HepG2 (cell line): ENCODE measurements at regions not wholly inside any gene's neighbourhood (a gene's known extent, or its start where the extent isn't known, plus 50 kb on each side); places are given as distances from the start of the nearest gene placed in this dataset.

Source experiments
- TF ChIP-seq, protein P1 (sequence below): sonication (generic); formaldehyde crosslinking; IDR thresholded peaks from 2 replicates; pipeline ENCODE4 v1.4.0; 2020; ENCODE audit warnings: missing genetic modification reagents
- TF ChIP-seq, protein P2 (sequence below): IDR thresholded peaks from 2 replicates; pipeline ENCODE4 v1.6.1; 2012; ENCODE audit warnings: inconsistent platforms
- TF ChIP-seq, protein P3 (sequence below): sonication (generic); formaldehyde crosslinking; IDR thresholded peaks from 2 replicates; pipeline ENCODE4 v1.5.0; 2020; ENCODE audit warnings: mild to moderate bottlenecking, missing genetic modification reagents, moderate library complexity
- TF ChIP-seq, protein P4 (sequence below): sonication (generic); formaldehyde crosslinking; IDR thresholded peaks from 2 replicates; pipeline ENCODE4 v1.4.0; 2020; ENCODE audit warnings: mild to moderate bottlenecking, missing genetic modification reagents

DNA sequence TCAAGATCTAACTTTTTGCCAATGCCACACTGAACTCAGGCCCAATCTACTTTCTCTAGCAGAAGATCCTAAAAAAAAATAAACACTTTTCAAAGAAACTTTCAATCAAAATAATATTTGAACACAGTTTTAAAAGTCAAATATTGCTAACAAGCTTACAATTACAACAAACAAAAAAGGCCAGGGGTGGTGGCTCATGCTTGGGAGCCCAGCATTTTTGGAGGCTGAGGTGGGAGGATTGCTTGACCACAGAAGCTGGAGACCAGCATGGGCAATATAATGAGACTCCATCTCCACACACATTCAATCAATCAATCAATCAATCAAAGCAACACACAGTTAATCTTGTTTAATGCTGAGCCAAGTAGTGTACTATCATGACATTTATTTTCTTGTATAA is 149.2 kb downstream of the CYP26A1 start:
- TF ChIP-seq, protein P1, sequence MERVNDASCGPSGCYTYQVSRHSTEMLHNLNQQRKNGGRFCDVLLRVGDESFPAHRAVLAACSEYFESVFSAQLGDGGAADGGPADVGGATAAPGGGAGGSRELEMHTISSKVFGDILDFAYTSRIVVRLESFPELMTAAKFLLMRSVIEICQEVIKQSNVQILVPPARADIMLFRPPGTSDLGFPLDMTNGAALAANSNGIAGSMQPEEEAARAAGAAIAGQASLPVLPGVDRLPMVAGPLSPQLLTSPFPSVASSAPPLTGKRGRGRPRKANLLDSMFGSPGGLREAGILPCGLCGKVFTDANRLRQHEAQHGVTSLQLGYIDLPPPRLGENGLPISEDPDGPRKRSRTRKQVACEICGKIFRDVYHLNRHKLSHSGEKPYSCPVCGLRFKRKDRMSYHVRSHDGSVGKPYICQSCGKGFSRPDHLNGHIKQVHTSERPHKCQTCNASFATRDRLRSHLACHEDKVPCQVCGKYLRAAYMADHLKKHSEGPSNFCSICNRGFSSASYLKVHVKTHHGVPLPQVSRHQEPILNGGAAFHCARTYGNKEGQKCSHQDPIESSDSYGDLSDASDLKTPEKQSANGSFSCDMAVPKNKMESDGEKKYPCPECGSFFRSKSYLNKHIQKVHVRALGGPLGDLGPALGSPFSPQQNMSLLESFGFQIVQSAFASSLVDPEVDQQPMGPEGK, result no peak
- TF ChIP-seq, protein P2, sequence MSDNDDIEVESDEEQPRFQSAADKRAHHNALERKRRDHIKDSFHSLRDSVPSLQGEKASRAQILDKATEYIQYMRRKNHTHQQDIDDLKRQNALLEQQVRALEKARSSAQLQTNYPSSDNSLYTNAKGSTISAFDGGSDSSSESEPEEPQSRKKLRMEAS, result no peak
- TF ChIP-seq, protein P3, sequence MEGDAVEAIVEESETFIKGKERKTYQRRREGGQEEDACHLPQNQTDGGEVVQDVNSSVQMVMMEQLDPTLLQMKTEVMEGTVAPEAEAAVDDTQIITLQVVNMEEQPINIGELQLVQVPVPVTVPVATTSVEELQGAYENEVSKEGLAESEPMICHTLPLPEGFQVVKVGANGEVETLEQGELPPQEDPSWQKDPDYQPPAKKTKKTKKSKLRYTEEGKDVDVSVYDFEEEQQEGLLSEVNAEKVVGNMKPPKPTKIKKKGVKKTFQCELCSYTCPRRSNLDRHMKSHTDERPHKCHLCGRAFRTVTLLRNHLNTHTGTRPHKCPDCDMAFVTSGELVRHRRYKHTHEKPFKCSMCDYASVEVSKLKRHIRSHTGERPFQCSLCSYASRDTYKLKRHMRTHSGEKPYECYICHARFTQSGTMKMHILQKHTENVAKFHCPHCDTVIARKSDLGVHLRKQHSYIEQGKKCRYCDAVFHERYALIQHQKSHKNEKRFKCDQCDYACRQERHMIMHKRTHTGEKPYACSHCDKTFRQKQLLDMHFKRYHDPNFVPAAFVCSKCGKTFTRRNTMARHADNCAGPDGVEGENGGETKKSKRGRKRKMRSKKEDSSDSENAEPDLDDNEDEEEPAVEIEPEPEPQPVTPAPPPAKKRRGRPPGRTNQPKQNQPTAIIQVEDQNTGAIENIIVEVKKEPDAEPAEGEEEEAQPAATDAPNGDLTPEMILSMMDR (CRISPR knock-in tag), result no peak
- TF ChIP-seq, protein P4, sequence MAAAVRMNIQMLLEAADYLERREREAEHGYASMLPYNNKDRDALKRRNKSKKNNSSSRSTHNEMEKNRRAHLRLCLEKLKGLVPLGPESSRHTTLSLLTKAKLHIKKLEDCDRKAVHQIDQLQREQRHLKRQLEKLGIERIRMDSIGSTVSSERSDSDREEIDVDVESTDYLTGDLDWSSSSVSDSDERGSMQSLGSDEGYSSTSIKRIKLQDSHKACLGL (CRISPR knock-in tag), result no peak
